Erythroblast (primary cell): ENCODE measurements at regions not wholly inside any gene's neighbourhood (a gene's known extent, or its start where the extent isn't known, plus 50 kb on each side); places are given as distances from the start of the nearest gene placed in this dataset.

Experiments used
- GATA1 ChIP-seq: IDR thresholded peaks from 2 replicates; pipeline ENCODE4 v1.6.1; 2011; ENCODE audit warnings: low read depth, mild to moderate bottlenecking, control low read depth, low read length, moderate library complexity
- POLR2A ChIP-seq: IDR thresholded peaks from 2 replicates; pipeline ENCODE4 v1.6.1; 2011; ENCODE audit warnings: mild to moderate bottlenecking, low read length

GRCh38 chr11:92128026-92128425 lies 96.6 kb upstream of the FAT3 start:
- TF ChIP-seq POLR2A: no peak
- no peak for TF ChIP-seq GATA1
